Ovary (tissue), 7 donors: ENCODE measurements at regions not wholly inside any gene's neighbourhood (a gene's known extent, or its start where the extent isn't known, plus 50 kb on each side); places are given as distances from the start of the nearest gene placed in this dataset.

Experiments
- DNase-seq, 5 donors: peaks; one replicate each; pipeline ENCODE4 v3.0.0-alpha.2; 2019 to 2020
- H3K27ac ChIP-seq, 2 donors: fragments of 200-600 bp; one replicate each; pipeline versions ENCODE4 v1.5.1 to v1.8.0; 2019 to 2022
- H3K27me3 ChIP-seq: fragments of 200-600 bp; one replicate; pipeline ENCODE4 v1.8.0; 2022
- H3K36me3 ChIP-seq: fragments of 200-600 bp; sonication (generic); one replicate; pipeline ENCODE4 v1.5.1; 2019
- H3K4me1 ChIP-seq: one replicate; pipeline ENCODE4 v1.8.1; 2013; ENCODE audit warnings: mild to moderate bottlenecking, moderate library complexity; ENCODE audit not compliant: insufficient read depth
- H3K4me3 ChIP-seq: fragments of 200-600 bp; sonication (generic); one replicate; pipeline ENCODE4 v1.5.1; 2017
- H3K9me3 ChIP-seq, 2 donors: fragments of 200-600 bp in 1 of 2; sonication (generic) in 1 of 2; one replicate each; pipeline versions ENCODE4 v1.5.1 to v1.8.1; 2013 to 2019; ENCODE audit warnings: mild to moderate bottlenecking in 1 of 2, moderate library complexity in 1 of 2
- EP300 ChIP-seq: sonication (generic); formaldehyde crosslinking; IDR thresholded peaks from one replicate; pipeline ENCODE4 v1.6.1; 2017; ENCODE audit warnings: antibody characterized with exemption
- POLR2A ChIP-seq: fragments of 450-650 bp; IDR thresholded peaks from one replicate; pipeline ENCODE4 v1.6.1; 2017; ENCODE audit warnings: antibody characterized with exemption, mild to moderate bottlenecking, moderate library complexity
- WGBS, 3 donors: extraction: QIAGEN DNeasy Blood & Tissue Kit in 1 of 3; methylation state at CpG; one replicate each; pipeline versions ENCODE4 v1.1.5 to v1.1.7; 2013 to 2017; 5-methylcytosine and 5-hydroxymethylcytosine counted together
- intact Hi-C, 4 donors: fragments of 100-400 bp; cut with DNase I; formaldehyde crosslinking; loops; one replicate each; pipeline versions ENCODE4 v1.11.0 to v1.15.1; 2022 to 2023
- TF ChIP-seq, protein P1 (sequence below), 3 donors: fragments of 450-650 bp in 2 of 3; fragments of 200-600 bp in 1 of 3; IDR thresholded peaks; one replicate each; pipeline versions ENCODE4 v1.5.1 to v1.8.0; 2016 to 2022; ENCODE audit warnings: antibody characterized with exemption in 3 of 3, mild to moderate bottlenecking in 1 of 3
- donor health status: DM: no; HTN: no; CAD: no; lungs with moderate emphysema.
- donor health status: DM: no; HTN: no; CAD: no.
- donor health status: Bipolar disorder and iron deficiency.
- donor health status: DM: no; HTN: no; CAD: no.
- donor health status: DM: yes; HTN: yes; CAD: no.

DNA sequence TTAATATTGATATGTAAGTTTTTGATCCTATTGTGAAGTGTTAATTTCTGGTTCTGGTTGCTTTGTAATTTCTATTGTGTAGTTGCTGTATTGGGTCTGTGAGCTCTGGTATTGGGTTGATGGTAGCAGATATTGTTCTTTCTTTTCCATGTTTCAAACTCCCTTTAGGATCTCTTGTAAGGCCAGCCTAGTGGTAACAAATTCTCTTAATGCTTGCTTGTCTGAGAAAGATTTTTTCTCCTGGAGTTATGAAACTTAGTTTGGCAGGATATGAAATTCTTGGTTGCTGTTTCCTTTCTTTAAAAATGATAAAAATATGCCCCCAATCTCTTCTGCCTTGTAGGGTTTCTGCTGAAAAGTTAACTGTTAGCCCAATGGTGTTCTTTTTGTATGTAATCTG lies 268.6 kb upstream of the PLSCR5 start:
- H3K36me3 ChIP-seq, result no peaks in the 10 kb centered on the region
- DNase-seq, result no peak
- no peaks in the 10 kb centered on the region for H3K4me1 ChIP-seq
- TF ChIP-seq, protein P1, sequence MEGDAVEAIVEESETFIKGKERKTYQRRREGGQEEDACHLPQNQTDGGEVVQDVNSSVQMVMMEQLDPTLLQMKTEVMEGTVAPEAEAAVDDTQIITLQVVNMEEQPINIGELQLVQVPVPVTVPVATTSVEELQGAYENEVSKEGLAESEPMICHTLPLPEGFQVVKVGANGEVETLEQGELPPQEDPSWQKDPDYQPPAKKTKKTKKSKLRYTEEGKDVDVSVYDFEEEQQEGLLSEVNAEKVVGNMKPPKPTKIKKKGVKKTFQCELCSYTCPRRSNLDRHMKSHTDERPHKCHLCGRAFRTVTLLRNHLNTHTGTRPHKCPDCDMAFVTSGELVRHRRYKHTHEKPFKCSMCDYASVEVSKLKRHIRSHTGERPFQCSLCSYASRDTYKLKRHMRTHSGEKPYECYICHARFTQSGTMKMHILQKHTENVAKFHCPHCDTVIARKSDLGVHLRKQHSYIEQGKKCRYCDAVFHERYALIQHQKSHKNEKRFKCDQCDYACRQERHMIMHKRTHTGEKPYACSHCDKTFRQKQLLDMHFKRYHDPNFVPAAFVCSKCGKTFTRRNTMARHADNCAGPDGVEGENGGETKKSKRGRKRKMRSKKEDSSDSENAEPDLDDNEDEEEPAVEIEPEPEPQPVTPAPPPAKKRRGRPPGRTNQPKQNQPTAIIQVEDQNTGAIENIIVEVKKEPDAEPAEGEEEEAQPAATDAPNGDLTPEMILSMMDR (IDR thresholded peaks at IDR 0.05), result no peak
- no peak for TF ChIP-seq POLR2A
- no peak for TF ChIP-seq EP300
- no peak overlapping the region for H3K27ac ChIP-seq
- intact Hi-C loops, result no loop called here
- no peak overlapping the region for H3K4me3 ChIP-seq
- H3K9me3 ChIP-seq, result no peaks in the 10 kb centered on the region
- no peaks in the 10 kb centered on the region for H3K27me3 ChIP-seq

DNA sequence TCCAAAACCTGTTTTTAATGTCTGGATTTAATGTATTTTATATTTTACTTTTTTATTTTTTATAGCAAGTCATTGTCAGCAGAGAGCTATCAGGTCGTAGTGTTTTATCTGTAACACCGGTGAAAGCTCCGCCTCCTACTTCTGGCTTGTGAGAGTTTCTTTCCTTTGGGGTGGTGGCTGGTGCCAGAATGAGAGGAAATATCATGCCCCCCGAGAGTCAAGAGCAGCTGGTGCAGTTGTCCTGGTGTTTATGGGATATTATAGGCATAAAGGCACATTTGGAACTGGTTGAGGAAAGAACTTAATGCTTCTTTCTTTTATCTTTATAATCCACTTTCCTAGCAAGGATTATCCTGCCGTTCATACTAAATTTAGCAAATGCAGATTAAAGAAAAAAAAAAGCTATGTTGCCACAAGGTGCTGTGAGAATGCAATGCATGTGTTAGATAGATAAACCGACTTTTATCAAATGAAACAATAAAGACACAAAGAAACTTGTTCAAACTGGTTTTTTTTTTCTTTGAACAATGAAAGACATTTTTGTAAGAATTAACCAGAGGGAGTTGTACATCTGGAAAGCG lies 260.1 kb upstream of the PLSCR5 start:
- H3K27me3 ChIP-seq, result no peaks in the 10 kb centered on the region
- H3K4me3 ChIP-seq, result no peak overlapping the region
- no peaks in the 10 kb centered on the region for H3K36me3 ChIP-seq
- H3K27ac ChIP-seq, result no peak overlapping the region
- DNase-seq, result no peak
- WGBS, 3 donors, result 39 to 48% (median 45%) methylated on average over 7 of the region's 7 CpGs
- no peaks in the 10 kb centered on the region for H3K9me3 ChIP-seq
- intact Hi-C loops, result no loop called here
- no peaks in the 10 kb centered on the region for H3K4me1 ChIP-seq
- TF ChIP-seq EP300 (no peak), POLR2A (no peak)
- TF ChIP-seq, protein P1 (IDR thresholded peaks at IDR 0.05), result no peak

DNA sequence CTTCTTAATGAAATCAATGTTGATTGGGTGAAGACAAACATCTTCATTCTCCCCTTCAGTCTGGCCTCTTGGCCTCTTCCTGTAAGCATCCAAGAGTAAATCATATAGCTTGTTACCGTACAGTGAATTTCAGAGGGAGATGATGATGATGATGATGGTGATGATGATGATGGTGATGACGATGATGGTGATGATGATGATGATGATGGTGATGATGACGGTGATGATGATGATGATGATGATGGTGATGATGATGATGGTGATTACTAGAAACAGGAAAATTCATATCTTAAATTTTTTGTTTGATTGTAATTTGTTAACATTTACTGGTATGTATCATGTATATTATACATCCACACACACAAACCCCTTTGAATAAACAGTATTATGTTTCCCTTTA lies 256.1 kb upstream of the PLSCR5 start:
- TF ChIP-seq EP300, result no peak
- TF ChIP-seq, protein P1 (IDR thresholded peaks at IDR 0.05), result no peak
- no peak for TF ChIP-seq POLR2A
- no peak for DNase-seq
- no peak overlapping the region for H3K27ac ChIP-seq
- H3K36me3 ChIP-seq, result no peaks in the 10 kb centered on the region
- 90 to 97% (median 93%) methylated on average over 3 of the region's 3 CpGs for WGBS, 3 donors
- intact Hi-C loops, result no loop called here
- H3K9me3 ChIP-seq, result no peaks in the 10 kb centered on the region
- H3K27me3 ChIP-seq, result no peaks in the 10 kb centered on the region
- H3K4me1 ChIP-seq, result no peaks in the 10 kb centered on the region
- no peak overlapping the region for H3K4me3 ChIP-seq

DNA sequence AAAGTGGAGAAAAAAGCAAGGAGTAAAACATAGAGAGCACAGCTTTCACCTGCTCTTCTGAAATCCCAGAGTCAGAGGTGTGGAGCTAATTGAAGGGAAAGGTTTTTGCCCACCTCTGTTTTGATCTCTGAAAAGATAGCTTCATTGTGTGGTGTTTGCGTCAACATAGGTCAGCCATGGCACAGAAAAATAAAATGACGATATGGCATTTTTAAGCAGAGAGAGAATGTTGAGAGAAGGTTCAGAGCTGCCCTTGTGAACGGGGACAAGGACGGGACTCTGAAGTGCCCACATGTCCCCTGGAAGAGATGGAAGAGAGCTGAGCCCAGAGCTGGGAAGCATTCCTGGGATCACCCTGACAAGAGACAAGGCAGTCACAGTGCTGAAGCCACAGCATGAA lies 249.4 kb upstream of the PLSCR5 start:
- Histone ChIP-seq H3K4me1 (no peaks in the 10 kb centered on the region), H3K27me3 (no peaks in the 10 kb centered on the region), H3K36me3 (no peaks in the 10 kb centered on the region), H3K4me3 (no peak overlapping the region), H3K27ac (no peak overlapping the region), H3K9me3 (no peaks in the 10 kb centered on the region)
- 90 to 96% (median 92%) methylated on average over 4 of the region's 4 CpGs for WGBS, 3 donors
- TF ChIP-seq, protein P1 (IDR thresholded peaks at IDR 0.05), result no peak
- no peak for TF ChIP-seq EP300
- TF ChIP-seq POLR2A, result no peak
- DNase-seq, result no peak
- intact Hi-C loops, result no loop called here

DNA sequence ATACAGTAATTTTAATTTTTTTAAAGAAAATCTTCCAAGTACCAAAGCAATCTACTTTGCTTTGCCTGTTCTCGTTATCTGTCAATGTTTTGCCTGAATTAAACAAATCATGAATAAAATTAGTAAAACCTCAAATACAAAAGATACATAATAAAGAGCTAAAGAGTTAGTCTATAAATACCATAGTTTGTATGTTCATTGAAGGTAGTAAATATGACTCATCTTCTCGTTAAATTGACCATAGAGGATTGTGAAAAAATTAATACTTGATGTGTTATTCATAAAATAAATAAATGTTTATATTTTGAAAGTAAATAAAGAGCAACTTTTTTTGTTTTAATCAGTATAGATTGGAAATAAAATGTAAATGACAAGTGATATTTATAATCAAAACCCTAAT lies 246.5 kb upstream of the PLSCR5 start:
- H3K27me3 ChIP-seq, result no peaks in the 10 kb centered on the region
- WGBS, 3 donors, result 53 to 74% (median 67%) methylated on average over 2 of the region's 2 CpGs
- no peak overlapping the region for H3K27ac ChIP-seq
- intact Hi-C loops, result no loop called here
- no peaks in the 10 kb centered on the region for H3K9me3 ChIP-seq
- no peak overlapping the region for H3K4me3 ChIP-seq
- no peak for DNase-seq
- TF ChIP-seq, protein P1 (IDR thresholded peaks at IDR 0.05), result no peak
- TF ChIP-seq EP300 (no peak), POLR2A (no peak)
- H3K4me1 ChIP-seq, result no peaks in the 10 kb centered on the region
- no peaks in the 10 kb centered on the region for H3K36me3 ChIP-seq
